GM12878 (cell line): ENCODE measurements at regions not wholly inside any gene's neighbourhood (a gene's known extent, or its start where the extent isn't known, plus 50 kb on each side); places are given as distances from the start of the nearest gene placed in this dataset.

Experiments used
- ATAC-seq: fragments of 200-7000 bp; cut with Tn5 transposase; 3 replicates; pipeline ENCODE4 v1.9.1; 2020; ENCODE audit warnings: mild to moderate bottlenecking, moderate library complexity
- BruUV-seq: library from RNA; stranded (reverse); fragments of 400-500 nt; replicated peaks from 2 replicates; lab custom pipeline; 2021; lab: Mats Ljungman, UMichigan
- CTCF ChIA-PET: fragments of 300-600 bp; sonication (Branson Sonifier 250); formaldehyde crosslinking; extraction: SDS; loops from one replicate; lab custom pipeline; 2021; ENCODE audit warnings: inconsistent platforms; lab: Yijun Ruan, JAX
- POLR2A ChIA-PET: fragments of 350-600 bp; formaldehyde crosslinking; extraction: SDS; loops from one replicate; lab custom pipeline; 2021; ENCODE audit warnings: inconsistent platforms; lab: Charles Lee
- RAD21 ChIA-PET: fragments of 300-600 bp; sonication (Branson Sonifier 250); formaldehyde crosslinking; loops from one replicate; lab custom pipeline; 2023; ENCODE audit warnings: antibody characterized with exemption; ENCODE audit not compliant: unreplicated experiment; lab: Charles Lee
- SMC1A ChIA-PET: fragments of 300-600 bp; sonication (Branson Sonifier 250); formaldehyde crosslinking; loops from one replicate; lab custom pipeline; 2023; ENCODE audit not compliant: unreplicated experiment, uncharacterized antibody; lab: Charles Lee
- DNase-seq: peaks from one replicate; pipeline ENCODE4 v3.0.0-alpha.2; 2011; ENCODE audit warnings: low read depth, low spot score
- FAIRE-seq: peaks from 3 replicates; lab custom pipeline; 2011; peaks lifted over from hg19 to GRCh38; lab: Jason Lieb, UNC
- H2AFZ ChIP-seq: 2 replicates; pipeline ENCODE4 v1.6.0; 2011; ENCODE audit warnings: low read depth, low read length, control low read depth; ENCODE audit not compliant: control insufficient read depth
- H3K27ac ChIP-seq: 2 replicates; pipeline ENCODE4 v1.5.1; 2011; ENCODE audit warnings: control low read depth; ENCODE audit not compliant: control insufficient read depth, insufficient read depth
- H3K27me3 ChIP-seq, 2 experiments: replicated peaks in 1 of 2; 2 replicates each; pipeline versions ENCODE4 v1.6.0 to v1.6.1; 2011; ENCODE audit warnings: low read length in 1 of 2; ENCODE audit not compliant: control insufficient read depth in 2 of 2, insufficient read depth in 2 of 2
- H3K36me3 ChIP-seq, 2 experiments: 2 replicates each; pipeline ENCODE4 v1.5.1; 2011; ENCODE audit warnings: low read length in 1 of 2; ENCODE audit not compliant: control insufficient read depth in 2 of 2, insufficient read depth in 2 of 2
- H3K4me1 ChIP-seq: 2 replicates; pipeline ENCODE4 v1.6.1; 2011; ENCODE audit warnings: mild to moderate bottlenecking, low read length, moderate library complexity, mixed read lengths; ENCODE audit not compliant: control insufficient read depth, insufficient read depth
- H3K4me2 ChIP-seq: 2 replicates; pipeline ENCODE4 v1.6.0; 2011; ENCODE audit warnings: control low read depth; ENCODE audit not compliant: control insufficient read depth, insufficient read depth
- H3K4me3 ChIP-seq: fragments of 200-600 bp; sonication (generic); 2 replicates; pipeline ENCODE4 v1.5.1; 2016
- H3K79me2 ChIP-seq: 2 replicates; pipeline ENCODE4 v1.6.0; 2011; ENCODE audit warnings: low read length; ENCODE audit not compliant: control insufficient read depth, insufficient read depth
- H3K9ac ChIP-seq: 2 replicates; pipeline ENCODE4 v1.8.0; 2011; ENCODE audit warnings: low read length, control low read depth, mixed read lengths; ENCODE audit not compliant: control insufficient read depth, insufficient read depth
- H3K9me3 ChIP-seq: replicated peaks from 3 replicates; pipeline ENCODE4 v1.5.1; 2011; ENCODE audit warnings: mild to moderate bottlenecking, low read length; ENCODE audit not compliant: control insufficient read depth, insufficient read depth
- H4K20me1 ChIP-seq: 2 replicates; pipeline ENCODE4 v1.6.0; 2011; ENCODE audit not compliant: control insufficient read depth, insufficient read depth
- BRCA1 ChIP-seq: IDR thresholded peaks from 2 replicates; pipeline ENCODE4 v1.6.1; 2011; ENCODE audit warnings: low read depth, low read length, improper control_type of control experiment
- KDM1A ChIP-seq: fragments of 200-600 bp; sonication (generic); IDR thresholded peaks from 2 replicates; pipeline ENCODE4 v1.6.1; 2016; ENCODE audit warnings: borderline replicate concordance
- MTA2 ChIP-seq: fragments of 450-650 bp; IDR thresholded peaks from 2 replicates; pipeline ENCODE4 v1.6.1; 2016; ENCODE audit warnings: low read depth, mild to moderate bottlenecking, moderate library complexity
- SREBF1 ChIP-seq: IDR thresholded peaks from 2 replicates; pipeline ENCODE4 v1.6.1; 2012; ENCODE audit warnings: mild to moderate bottlenecking, low read length
- ZNF217 ChIP-seq: fragments of 450-650 bp; IDR thresholded peaks from 2 replicates; pipeline ENCODE4 v1.6.1; 2017; ENCODE audit warnings: antibody characterized with exemption, mild to moderate bottlenecking
- ZNF687 ChIP-seq: fragments of 450-650 bp; IDR thresholded peaks from 2 replicates; pipeline ENCODE4 v1.6.1; 2017; ENCODE audit warnings: mild to moderate bottlenecking, moderate library complexity
- WGBS: methylation state at CpG from one replicate; pipeline ENCODE4 v1.1.6; 2016; ENCODE audit warnings: low lambda C conversion rate; ENCODE audit not compliant: insufficient replicate concordance, insufficient coverage; ENCODE audit errors: missing lambda C conversion rate; 5-methylcytosine and 5-hydroxymethylcytosine counted together
- in situ Hi-C: fragments of 300-500 bp; cut with MboI; formaldehyde crosslinking; loops from 9 replicates; pipeline ENCODE4 v1.14.3; 2018; ENCODE audit warnings: mixed read lengths
- intact Hi-C: fragments of 100-400 bp; cut with micrococcal nuclease; formaldehyde crosslinking; loops from one replicate; pipeline ENCODE4 v1.14.2; 2022; ENCODE audit not compliant: unreplicated experiment
- TF ChIP-seq, protein P1 (sequence below): fragments of 450-650 bp; IDR thresholded peaks from 2 replicates; pipeline ENCODE4 v1.6.1; 2017; ENCODE audit warnings: low read depth, mild to moderate bottlenecking, moderate library complexity
- TF ChIP-seq, protein P2 (sequence below): fragments of 450-650 bp; IDR thresholded peaks from 2 replicates; pipeline ENCODE4 v1.6.1; 2016; ENCODE audit warnings: mild to moderate bottlenecking
- TF ChIP-seq, protein P3 (sequence below): fragments of 450-650 bp; IDR thresholded peaks from 2 replicates; pipeline ENCODE4 v1.6.1; 2014; ENCODE audit warnings: mild to moderate bottlenecking
- TF ChIP-seq, protein P4 (sequence below): fragments of 450-650 bp; formaldehyde crosslinking; IDR thresholded peaks from 2 replicates; pipeline ENCODE4 v1.4.0; 2020; ENCODE audit warnings: mild to moderate bottlenecking, moderate library complexity

DNA sequence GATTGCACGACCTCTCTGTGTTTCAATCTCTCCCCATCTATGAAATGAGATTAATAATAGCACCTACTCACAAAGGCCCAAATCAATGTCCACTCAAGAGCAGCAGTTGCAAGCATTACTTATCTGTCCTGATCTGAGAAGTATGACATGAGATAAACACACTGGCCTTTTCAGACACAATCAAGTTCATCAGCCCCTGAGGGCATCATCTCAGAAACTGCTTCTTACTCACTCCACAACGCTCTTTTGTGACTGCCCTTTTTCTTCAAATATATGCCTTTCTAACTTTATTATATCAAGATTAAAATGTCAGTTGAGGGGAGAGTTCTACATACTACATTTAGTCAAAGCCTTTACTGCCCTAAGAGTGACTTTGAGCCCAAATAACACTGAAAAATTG, 371.9 kb upstream of the SPAG17 start:
- H3K36me3 ChIP-seq: no peaks in the 10 kb centered on the region
- in situ Hi-C loops: no loop called here
- FAIRE-seq: no peak
- CTCF ChIA-PET: no interaction called here
- H3K4me3 ChIP-seq: no peak overlapping the region
- H3K79me2 ChIP-seq: no peaks in the 10 kb centered on the region
- H3K9me3 ChIP-seq: no peaks in the 10 kb centered on the region
- RAD21 ChIA-PET: no interaction called here
- BruUV-seq: no TSS peak
- WGBS: 3% methylated on average over 2 of the region's 2 CpGs
- SMC1A ChIA-PET: no interaction called here
- no peak for ATAC-seq
- no peak overlapping the region for H3K9ac ChIP-seq
- H2AFZ ChIP-seq: no peak overlapping the region
- H4K20me1 ChIP-seq: no peaks in the 10 kb centered on the region
- H3K27me3 ChIP-seq: no peaks in the 10 kb centered on the region
- intact Hi-C loops: no loop called here
- no peak for DNase-seq
- no peaks in the 10 kb centered on the region for H3K4me1 ChIP-seq
- H3K4me2 ChIP-seq: no peak overlapping the region
- no peak overlapping the region for H3K27ac ChIP-seq
- POLR2A ChIA-PET: no interaction called here
- TF ChIP-seq, protein P1, sequence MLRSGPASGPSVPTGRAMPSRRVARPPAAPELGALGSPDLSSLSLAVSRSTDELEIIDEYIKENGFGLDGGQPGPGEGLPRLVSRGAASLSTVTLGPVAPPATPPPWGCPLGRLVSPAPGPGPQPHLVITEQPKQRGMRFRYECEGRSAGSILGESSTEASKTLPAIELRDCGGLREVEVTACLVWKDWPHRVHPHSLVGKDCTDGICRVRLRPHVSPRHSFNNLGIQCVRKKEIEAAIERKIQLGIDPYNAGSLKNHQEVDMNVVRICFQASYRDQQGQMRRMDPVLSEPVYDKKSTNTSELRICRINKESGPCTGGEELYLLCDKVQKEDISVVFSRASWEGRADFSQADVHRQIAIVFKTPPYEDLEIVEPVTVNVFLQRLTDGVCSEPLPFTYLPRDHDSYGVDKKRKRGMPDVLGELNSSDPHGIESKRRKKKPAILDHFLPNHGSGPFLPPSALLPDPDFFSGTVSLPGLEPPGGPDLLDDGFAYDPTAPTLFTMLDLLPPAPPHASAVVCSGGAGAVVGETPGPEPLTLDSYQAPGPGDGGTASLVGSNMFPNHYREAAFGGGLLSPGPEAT: no peak
- TF ChIP-seq, protein P2, sequence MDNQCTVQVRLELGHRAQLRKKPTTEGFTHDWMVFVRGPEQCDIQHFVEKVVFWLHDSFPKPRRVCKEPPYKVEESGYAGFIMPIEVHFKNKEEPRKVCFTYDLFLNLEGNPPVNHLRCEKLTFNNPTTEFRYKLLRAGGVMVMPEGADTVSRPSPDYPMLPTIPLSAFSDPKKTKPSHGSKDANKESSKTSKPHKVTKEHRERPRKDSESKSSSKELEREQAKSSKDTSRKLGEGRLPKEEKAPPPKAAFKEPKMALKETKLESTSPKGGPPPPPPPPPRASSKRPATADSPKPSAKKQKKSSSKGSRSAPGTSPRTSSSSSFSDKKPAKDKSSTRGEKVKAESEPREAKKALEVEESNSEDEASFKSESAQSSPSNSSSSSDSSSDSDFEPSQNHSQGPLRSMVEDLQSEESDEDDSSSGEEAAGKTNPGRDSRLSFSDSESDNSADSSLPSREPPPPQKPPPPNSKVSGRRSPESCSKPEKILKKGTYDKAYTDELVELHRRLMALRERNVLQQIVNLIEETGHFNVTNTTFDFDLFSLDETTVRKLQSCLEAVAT: no peak
- no peak for TF ChIP-seq BRCA1
- TF ChIP-seq, protein P3, sequence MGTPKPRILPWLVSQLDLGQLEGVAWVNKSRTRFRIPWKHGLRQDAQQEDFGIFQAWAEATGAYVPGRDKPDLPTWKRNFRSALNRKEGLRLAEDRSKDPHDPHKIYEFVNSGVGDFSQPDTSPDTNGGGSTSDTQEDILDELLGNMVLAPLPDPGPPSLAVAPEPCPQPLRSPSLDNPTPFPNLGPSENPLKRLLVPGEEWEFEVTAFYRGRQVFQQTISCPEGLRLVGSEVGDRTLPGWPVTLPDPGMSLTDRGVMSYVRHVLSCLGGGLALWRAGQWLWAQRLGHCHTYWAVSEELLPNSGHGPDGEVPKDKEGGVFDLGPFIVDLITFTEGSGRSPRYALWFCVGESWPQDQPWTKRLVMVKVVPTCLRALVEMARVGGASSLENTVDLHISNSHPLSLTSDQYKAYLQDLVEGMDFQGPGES: no peak
- TF ChIP-seq ZNF217: no peak
- TF ChIP-seq, protein P4, sequence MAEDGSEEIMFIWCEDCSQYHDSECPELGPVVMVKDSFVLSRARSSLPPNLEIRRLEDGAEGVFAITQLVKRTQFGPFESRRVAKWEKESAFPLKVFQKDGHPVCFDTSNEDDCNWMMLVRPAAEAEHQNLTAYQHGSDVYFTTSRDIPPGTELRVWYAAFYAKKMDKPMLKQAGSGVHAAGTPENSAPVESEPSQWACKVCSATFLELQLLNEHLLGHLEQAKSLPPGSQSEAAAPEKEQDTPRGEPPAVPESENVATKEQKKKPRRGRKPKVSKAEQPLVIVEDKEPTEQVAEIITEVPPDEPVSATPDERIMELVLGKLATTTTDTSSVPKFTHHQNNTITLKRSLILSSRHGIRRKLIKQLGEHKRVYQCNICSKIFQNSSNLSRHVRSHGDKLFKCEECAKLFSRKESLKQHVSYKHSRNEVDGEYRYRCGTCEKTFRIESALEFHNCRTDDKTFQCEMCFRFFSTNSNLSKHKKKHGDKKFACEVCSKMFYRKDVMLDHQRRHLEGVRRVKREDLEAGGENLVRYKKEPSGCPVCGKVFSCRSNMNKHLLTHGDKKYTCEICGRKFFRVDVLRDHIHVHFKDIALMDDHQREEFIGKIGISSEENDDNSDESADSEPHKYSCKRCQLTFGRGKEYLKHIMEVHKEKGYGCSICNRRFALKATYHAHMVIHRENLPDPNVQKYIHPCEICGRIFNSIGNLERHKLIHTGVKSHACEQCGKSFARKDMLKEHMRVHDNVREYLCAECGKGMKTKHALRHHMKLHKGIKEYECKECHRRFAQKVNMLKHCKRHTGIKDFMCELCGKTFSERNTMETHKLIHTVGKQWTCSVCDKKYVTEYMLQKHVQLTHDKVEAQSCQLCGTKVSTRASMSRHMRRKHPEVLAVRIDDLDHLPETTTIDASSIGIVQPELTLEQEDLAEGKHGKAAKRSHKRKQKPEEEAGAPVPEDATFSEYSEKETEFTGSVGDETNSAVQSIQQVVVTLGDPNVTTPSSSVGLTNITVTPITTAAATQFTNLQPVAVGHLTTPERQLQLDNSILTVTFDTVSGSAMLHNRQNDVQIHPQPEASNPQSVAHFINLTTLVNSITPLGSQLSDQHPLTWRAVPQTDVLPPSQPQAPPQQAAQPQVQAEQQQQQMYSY (CRISPR knock-in tag): no peak
- no peak for TF ChIP-seq KDM1A
- no peak for TF ChIP-seq SREBF1
- TF ChIP-seq ZNF687: no peak
- no peak for TF ChIP-seq MTA2
